ENCODE measurements at regions not wholly inside any gene's neighbourhood (a gene's known extent, or its start where the extent isn't known, plus 50 kb on each side); places are given as distances from the start of the nearest gene placed in this dataset.

GRCh38 chr18:64712035-64712434 is 563.1 kb upstream of the LINC00305 start:
- TF ChIP-seq CTCF (IDR thresholded peaks at IDR 0.05; ENCODE audit: insufficient read depth, low read length) (no peak), POLR2AphosphoS5 (IDR thresholded peaks at IDR 0.05; ENCODE audit: low read depth) (no peak)
